ENCODE measurements at regions not wholly inside any gene's neighbourhood (a gene's known extent, or its start where the extent isn't known, plus 50 kb on each side); places are given as distances from the start of the nearest gene placed in this dataset.

GRCh38 chr5:173443971-173444370 is 115.8 kb upstream of the STC2 start:
- no peaks in the 10 kb centered on the region for H3K36me3 ChIP-seq (ENCODE audit: control insufficient read depth in 1 of 2, insufficient read depth in 2 of 2, low read length in 2 of 2)
- H3K27me3 ChIP-seq (ENCODE audit: insufficient read depth, low read length): no peaks in the 10 kb centered on the region
- H3K4me2 ChIP-seq (ENCODE audit: low read length): no peak overlapping the region
- RAD21 ChIA-PET (ENCODE audit: low non-redundant PET in 1 of 2, low total read pairs in 2 of 2, uncharacterized antibody in 2 of 2, unreplicated experiment in 2 of 2): no interaction called here
- H2AFZ ChIP-seq (ENCODE audit: low read depth, low read length, poor library complexity, severe bottlenecking): no peak overlapping the region
- TF ChIP-seq EGR1 (IDR thresholded peaks at IDR 0.05; ENCODE audit: low read depth) (no peak), REST (IDR thresholded peaks at IDR 0.05; ENCODE audit: low read depth) (no peak), RAD21 (IDR thresholded peaks at IDR 0.05; ENCODE audit: low read depth) (no peak), CTCF (IDR thresholded peaks at IDR 0.05 in 2 of 3, conservative IDR thresholded peaks at IDR 0.05 in 1 of 3; ENCODE audit: borderline replicate concordance in 1 of 3, insufficient read depth in 1 of 3, low read depth in 2 of 3, low read length in 2 of 3) (no peak), SIN3A (IDR thresholded peaks at IDR 0.05; ENCODE audit: low read depth) (no peak), SRF (IDR thresholded peaks at IDR 0.05; ENCODE audit: low read depth) (no peak), ZNF274 (IDR thresholded peaks at IDR 0.05; ENCODE audit: low read depth, low read length) (no peak), CEBPB (IDR thresholded peaks at IDR 0.05; ENCODE audit: low read depth) (no peak), ZFX (IDR thresholded peaks at IDR 0.05) (no peak), POLR2AphosphoS5 (IDR thresholded peaks at IDR 0.05; ENCODE audit: low read depth, low read length) (no peak), EZH2phosphoT487 (IDR thresholded peaks at IDR 0.05; ENCODE audit: borderline replicate concordance) (no peak)
- BruUV-seq (replicated peaks): no TSS peak
- no peak overlapping the region for H3K9ac ChIP-seq (ENCODE audit: low read length)
- intact Hi-C loops (cut with micrococcal nuclease): no loop called here
- no peaks in the 10 kb centered on the region for H3K9me3 ChIP-seq (ENCODE audit: control insufficient read depth in 1 of 2, insufficient read depth in 1 of 2, low read depth in 1 of 2, low read length in 2 of 2)
- no peak overlapping the region for H3K27ac ChIP-seq (ENCODE audit: low read depth, low read length)
- POLR2A ChIA-PET: no interaction called here
- H3K9me2 ChIP-seq (ENCODE audit: insufficient read depth): no peaks in the 10 kb centered on the region
- no peak overlapping the region for H3K4me3 ChIP-seq (replicated peaks in 1 of 2; ENCODE audit: low read depth in 1 of 2, low read length in 2 of 2)
- DNase-seq (ENCODE audit: low read depth, low spot score) (no peak), ATAC-seq (no peak)
- no peaks in the 10 kb centered on the region for H4K20me1 ChIP-seq (ENCODE audit: insufficient read depth)
- CTCF ChIA-PET: no interaction called here
- H3K4me1 ChIP-seq (ENCODE audit: control insufficient read depth in 1 of 2, insufficient read depth in 2 of 2, low read length in 2 of 2): no peaks in the 10 kb centered on the region
- H3K79me2 ChIP-seq (ENCODE audit: insufficient read depth, low read length): no peaks in the 10 kb centered on the region

Measured in HCT116 (cell line).